ENCODE measurements at regions not wholly inside any gene's neighbourhood (a gene's known extent, or its start where the extent isn't known, plus 50 kb on each side); places are given as distances from the start of the nearest gene placed in this dataset.

GRCh38 chr21:43301409-43302061, 125.4 kb downstream of the SIK1 start:
- ChIA-PET POLR2A (ENCODE audit: low non-redundant PET) (no interaction called here), CTCF (no interaction called here)
- no peak for TF ChIP-seq CTCF (conservative IDR thresholded peaks at IDR 0.05; ENCODE audit: low read depth)
- no peak for DNase-seq (ENCODE audit: low spot score)
- peak overlapping the region; percentile 87 for H3K27ac ChIP-seq

- peak overlapping the region; percentile 87 for H3K27ac ChIP-seq
- CTCF ChIA-PET, result interaction anchor here (0.7 kb wide), 1 partner anchor 530 kb away, joined by 3 read pairs; no protein-coding TSS in a partner anchor
- TF ChIP-seq CTCF (conservative IDR thresholded peaks at IDR 0.05; ENCODE audit: low read depth), result no peak
- peak; percentile 55 for DNase-seq (ENCODE audit: low spot score)
- POLR2A ChIA-PET (ENCODE audit: low non-redundant PET), result no interaction called here
Observed at GRCh38 chr21:43300496-43301408, 126.2 kb downstream of the SIK1 start.

- H3K27ac ChIP-seq, result peak overlapping the region; percentile 87
- POLR2A ChIA-PET (ENCODE audit: low non-redundant PET), result no interaction called here
- DNase-seq (ENCODE audit: low spot score), result no peak
- CTCF ChIA-PET, result no interaction called here
- TF ChIP-seq CTCF (conservative IDR thresholded peaks at IDR 0.05; ENCODE audit: low read depth), result no peak
Observed at GRCh38 chr21:43299441-43300277, 127.3 kb downstream of the SIK1 start.

- ChIA-PET CTCF (no interaction called here), POLR2A (ENCODE audit: low non-redundant PET) (no interaction called here)
- no peak for TF ChIP-seq CTCF (conservative IDR thresholded peaks at IDR 0.05; ENCODE audit: low read depth)
- DNase-seq (ENCODE audit: low spot score), result no peak
- H3K27ac ChIP-seq, result peak overlapping the region; percentile 87
Observed at GRCh38 chr21:43298546-43299440, 128.1 kb downstream of the SIK1 start.

- ChIA-PET POLR2A (ENCODE audit: low non-redundant PET) (no interaction called here), CTCF (no interaction called here)
- peak overlapping the region; percentile 54 for H3K27ac ChIP-seq
- DNase-seq (ENCODE audit: low spot score), result no peak
- TF ChIP-seq CTCF (conservative IDR thresholded peaks at IDR 0.05; ENCODE audit: low read depth), result no peak
Observed at GRCh38 chr21:43297989-43298388, 128.9 kb downstream of the SIK1 start.

Data from RWPE1 (cell line).